GM21723 (cell line): ENCODE measurements at regions not wholly inside any gene's neighbourhood (a gene's known extent, or its start where the extent isn't known, plus 50 kb on each side); places are given as distances from the start of the nearest gene placed in this dataset.

Experiments used
- ATAC-seq: cut with Tn5 transposase; IDR thresholded peaks from one replicate; pipeline ENCODE4 v1.9.1; 2021; ENCODE audit warnings: mild to moderate bottlenecking, moderate library complexity; ENCODE audit not compliant: unreplicated experiment

- ATAC-seq: no peak
These were observed 681.3 kb downstream of the TNS3 start for GRCh38 chr7:46900312-46901263.

- ATAC-seq: no peak
These were observed 684.5 kb downstream of the TNS3 start for GRCh38 chr7:46897381-46897780.

- ATAC-seq: no peak
These were observed 695.1 kb downstream of the TNS3 start for GRCh38 chr7:46886669-46887374.

GRCh38 chr7:46885167-46885566, 696.7 kb downstream of the TNS3 start:
- no peak for ATAC-seq

GRCh38 chr7:46881507-46882127, 700.3 kb downstream of the TNS3 start:
- no peak for ATAC-seq

GRCh38 chr7:46880508-46881196, 701.3 kb downstream of the TNS3 start:
- ATAC-seq: no peak

GRCh38 chr7:46879783-46880182, 702.1 kb downstream of the TNS3 start:
- ATAC-seq: no peak

GRCh38 chr7:46871516-46871915, 710.4 kb downstream of the TNS3 start:
- ATAC-seq: no peak

- ATAC-seq: no peak
These were observed 717.2 kb downstream of the TNS3 start for GRCh38 chr7:46864716-46865115.

- ATAC-seq: no peak
These were observed 721.9 kb downstream of the TNS3 start for GRCh38 chr7:46859963-46860475.

GRCh38 chr7:46855851-46856250, 726.1 kb downstream of the TNS3 start:
- no peak for ATAC-seq

GRCh38 chr7:46854958-46855473, 726.9 kb downstream of the TNS3 start:
- no peak for ATAC-seq

- ATAC-seq: no peak
These were observed 728.5 kb downstream of the TNS3 start for GRCh38 chr7:46853451-46853850.

GRCh38 chr7:46852795-46853194, 729.1 kb downstream of the TNS3 start:
- no peak for ATAC-seq

- no peak for ATAC-seq
These were observed 731.2 kb downstream of the TNS3 start for GRCh38 chr7:46850563-46851330.

- ATAC-seq: no peak
These were observed 733.0 kb downstream of the TNS3 start for GRCh38 chr7:46848944-46849343.

GRCh38 chr7:46848311-46848710, 733.6 kb downstream of the TNS3 start:
- no peak for ATAC-seq

- no peak for ATAC-seq
These were observed 734.8 kb downstream of the TNS3 start for GRCh38 chr7:46847126-46847525.

GRCh38 chr7:46844486-46844885, 737.4 kb downstream of the TNS3 start:
- no peak for ATAC-seq

- ATAC-seq: no peak
These were observed 740.7 kb downstream of the TNS3 start for GRCh38 chr7:46841248-46841647.
